ENCODE measurements at regions not wholly inside any gene's neighbourhood (a gene's known extent, or its start where the extent isn't known, plus 50 kb on each side); places are given as distances from the start of the nearest gene placed in this dataset.

GRCh38 chr4:7124689-7125442 is 57.0 kb upstream of the GRPEL1 start:
- peak; percentile 29; the same call in 1 of the 2 replicates for TF ChIP-seq CTCF (conservative IDR thresholded peaks at IDR 0.05; ENCODE audit: low read depth, low read length)
- no peak for TF ChIP-seq EZH2 (IDR thresholded peaks at IDR 0.05; ENCODE audit: low read length, unreplicated experiment)

Measured in PC-3 (cell line).